GM12878 (cell line): ENCODE measurements at regions not wholly inside any gene's neighbourhood (a gene's known extent, or its start where the extent isn't known, plus 50 kb on each side); places are given as distances from the start of the nearest gene placed in this dataset.
A peak's percentile ranks its signal among the peaks of the same experiment; 100 is the strongest.

Experiments used
- ATAC-seq: fragments of 200-7000 bp; cut with Tn5 transposase; 3 replicates; pipeline ENCODE4 v1.9.1; 2020; ENCODE audit warnings: mild to moderate bottlenecking, moderate library complexity
- BruUV-seq: library from RNA; stranded (reverse); fragments of 400-500 nt; replicated peaks from 2 replicates; lab custom pipeline; 2021; lab: Mats Ljungman, UMichigan
- CTCF ChIA-PET: fragments of 300-600 bp; sonication (Branson Sonifier 250); formaldehyde crosslinking; extraction: SDS; loops from one replicate; lab custom pipeline; 2021; ENCODE audit warnings: inconsistent platforms; lab: Yijun Ruan, JAX
- POLR2A ChIA-PET: fragments of 350-600 bp; formaldehyde crosslinking; extraction: SDS; loops from one replicate; lab custom pipeline; 2021; ENCODE audit warnings: inconsistent platforms; lab: Charles Lee
- RAD21 ChIA-PET: fragments of 300-600 bp; sonication (Branson Sonifier 250); formaldehyde crosslinking; loops from one replicate; lab custom pipeline; 2023; ENCODE audit warnings: antibody characterized with exemption; ENCODE audit not compliant: unreplicated experiment; lab: Charles Lee
- SMC1A ChIA-PET: fragments of 300-600 bp; sonication (Branson Sonifier 250); formaldehyde crosslinking; loops from one replicate; lab custom pipeline; 2023; ENCODE audit not compliant: unreplicated experiment, uncharacterized antibody; lab: Charles Lee
- DNase-seq: peaks from one replicate; pipeline ENCODE4 v3.0.0-alpha.2; 2011; ENCODE audit warnings: low read depth, low spot score
- FAIRE-seq: peaks from 3 replicates; lab custom pipeline; 2011; peaks lifted over from hg19 to GRCh38; lab: Jason Lieb, UNC
- H2AFZ ChIP-seq: 2 replicates; pipeline ENCODE4 v1.6.0; 2011; ENCODE audit warnings: low read depth, low read length, control low read depth; ENCODE audit not compliant: control insufficient read depth
- H3K27ac ChIP-seq: 2 replicates; pipeline ENCODE4 v1.5.1; 2011; ENCODE audit warnings: control low read depth; ENCODE audit not compliant: control insufficient read depth, insufficient read depth
- H3K27me3 ChIP-seq, 2 experiments: replicated peaks in 1 of 2; 2 replicates each; pipeline versions ENCODE4 v1.6.0 to v1.6.1; 2011; ENCODE audit warnings: low read length in 1 of 2; ENCODE audit not compliant: control insufficient read depth in 2 of 2, insufficient read depth in 2 of 2
- H3K36me3 ChIP-seq, 2 experiments: 2 replicates each; pipeline ENCODE4 v1.5.1; 2011; ENCODE audit warnings: low read length in 1 of 2; ENCODE audit not compliant: control insufficient read depth in 2 of 2, insufficient read depth in 2 of 2
- H3K4me1 ChIP-seq: 2 replicates; pipeline ENCODE4 v1.6.1; 2011; ENCODE audit warnings: mild to moderate bottlenecking, low read length, moderate library complexity, mixed read lengths; ENCODE audit not compliant: control insufficient read depth, insufficient read depth
- H3K4me2 ChIP-seq: 2 replicates; pipeline ENCODE4 v1.6.0; 2011; ENCODE audit warnings: control low read depth; ENCODE audit not compliant: control insufficient read depth, insufficient read depth
- H3K4me3 ChIP-seq: fragments of 200-600 bp; sonication (generic); 2 replicates; pipeline ENCODE4 v1.5.1; 2016
- H3K79me2 ChIP-seq: 2 replicates; pipeline ENCODE4 v1.6.0; 2011; ENCODE audit warnings: low read length; ENCODE audit not compliant: control insufficient read depth, insufficient read depth
- H3K9ac ChIP-seq: 2 replicates; pipeline ENCODE4 v1.8.0; 2011; ENCODE audit warnings: low read length, control low read depth, mixed read lengths; ENCODE audit not compliant: control insufficient read depth, insufficient read depth
- H3K9me3 ChIP-seq: replicated peaks from 3 replicates; pipeline ENCODE4 v1.5.1; 2011; ENCODE audit warnings: mild to moderate bottlenecking, low read length; ENCODE audit not compliant: control insufficient read depth, insufficient read depth
- H4K20me1 ChIP-seq: 2 replicates; pipeline ENCODE4 v1.6.0; 2011; ENCODE audit not compliant: control insufficient read depth, insufficient read depth
- ELK1 ChIP-seq: IDR thresholded peaks from 2 replicates; pipeline ENCODE4 v1.6.1; 2012; ENCODE audit warnings: low read depth, low read length, improper control_type of control experiment
- EZH2 ChIP-seq: IDR thresholded peaks from 2 replicates; pipeline ENCODE4 v1.6.1; 2012; ENCODE audit warnings: low read depth, mild to moderate bottlenecking, control low read depth, inconsistent platforms, low read length, borderline replicate concordance; ENCODE audit not compliant: control insufficient read depth
- NR2C1 ChIP-seq: fragments of 450-650 bp; IDR thresholded peaks from 2 replicates; pipeline ENCODE4 v1.6.1; 2017; ENCODE audit warnings: antibody characterized with exemption, mild to moderate bottlenecking, moderate library complexity
- NR2F1 ChIP-seq: fragments of 450-650 bp; conservative IDR thresholded peaks from 2 replicates; pipeline ENCODE4 v1.6.1; 2017; ENCODE audit warnings: mild to moderate bottlenecking
- REST ChIP-seq: IDR thresholded peaks from 2 replicates; pipeline ENCODE4 v1.6.1; 2012; ENCODE audit warnings: mild to moderate bottlenecking, low read depth, low read length
- SUZ12 ChIP-seq: fragments of 200-600 bp; sonication (generic); IDR thresholded peaks from one replicate; pipeline ENCODE4 v1.6.1; 2018; ENCODE audit warnings: antibody characterized with exemption, mild to moderate bottlenecking; ENCODE audit not compliant: unreplicated experiment
- WGBS: methylation state at CpG from one replicate; pipeline ENCODE4 v1.1.6; 2016; ENCODE audit warnings: low lambda C conversion rate; ENCODE audit not compliant: insufficient replicate concordance, insufficient coverage; ENCODE audit errors: missing lambda C conversion rate; 5-methylcytosine and 5-hydroxymethylcytosine counted together
- in situ Hi-C: fragments of 300-500 bp; cut with MboI; formaldehyde crosslinking; loops from 9 replicates; pipeline ENCODE4 v1.14.3; 2018; ENCODE audit warnings: mixed read lengths
- intact Hi-C: fragments of 100-400 bp; cut with micrococcal nuclease; formaldehyde crosslinking; loops from one replicate; pipeline ENCODE4 v1.14.2; 2022; ENCODE audit not compliant: unreplicated experiment

- FAIRE-seq (no peak), DNase-seq (no peak), ATAC-seq (no peak)
- ChIA-PET POLR2A (no interaction called here), SMC1A (interaction anchor here (1.6 kb wide), 1 partner anchor 9 kb away, joined by 5 read pairs; no protein-coding TSS in a partner anchor), RAD21 (no interaction called here), CTCF (no interaction called here)
- 73% methylated on average over 3 of the region's 3 CpGs for WGBS
- TF ChIP-seq NR2C1 (no peak), EZH2 (no peak), SUZ12 (no peak), ELK1 (no peak), NR2F1 (no peak), REST (peak; percentile 60; the same call in 1 of the 2 replicates)
- intact Hi-C loops = loop anchor here (5.0 kb wide), 2 partner anchors 39 to 614 kb away; no protein-coding TSS in a partner anchor
- H4K20me1 ChIP-seq = no peaks in the 10 kb centered on the region
- no peaks in the 10 kb centered on the region for H3K27me3 ChIP-seq
- H3K9ac ChIP-seq = no peak overlapping the region
- no peaks in the 10 kb centered on the region for H3K79me2 ChIP-seq
- no TSS peak for BruUV-seq
- peaks cover 22% of the 10 kb centered on the region for H3K4me1 ChIP-seq
- H3K36me3 ChIP-seq = no peaks in the 10 kb centered on the region
- in situ Hi-C loops = loop anchor here (5.0 kb wide), 1 partner anchor 414 kb away; no protein-coding TSS in a partner anchor
- H2AFZ ChIP-seq = no peak overlapping the region
- no peak overlapping the region for H3K4me2 ChIP-seq
- H3K27ac ChIP-seq = no peak overlapping the region
- no peaks in the 10 kb centered on the region for H3K9me3 ChIP-seq
- no peak overlapping the region for H3K4me3 ChIP-seq
Observed at GRCh38 chr4:74878323-74878722, 54.6 kb upstream of the PARM1 start.
